Activated CD4-positive, alpha-beta T cell treated with anti-CD3 and anti-CD28 coated beads for 48 hours (primary cell): ENCODE measurements at regions not wholly inside any gene's neighbourhood (a gene's known extent, or its start where the extent isn't known, plus 50 kb on each side); places are given as distances from the start of the nearest gene placed in this dataset.
"Not testable (repeated sequence)": the region's sequence is repeated elsewhere in the genome, so short reads cannot be mapped to it uniquely, and the experiment has no call there.

Source experiments
- DNase-seq: peaks from one replicate; pipeline ENCODE4 v3.0.0-alpha.2; 2020

DNA sequence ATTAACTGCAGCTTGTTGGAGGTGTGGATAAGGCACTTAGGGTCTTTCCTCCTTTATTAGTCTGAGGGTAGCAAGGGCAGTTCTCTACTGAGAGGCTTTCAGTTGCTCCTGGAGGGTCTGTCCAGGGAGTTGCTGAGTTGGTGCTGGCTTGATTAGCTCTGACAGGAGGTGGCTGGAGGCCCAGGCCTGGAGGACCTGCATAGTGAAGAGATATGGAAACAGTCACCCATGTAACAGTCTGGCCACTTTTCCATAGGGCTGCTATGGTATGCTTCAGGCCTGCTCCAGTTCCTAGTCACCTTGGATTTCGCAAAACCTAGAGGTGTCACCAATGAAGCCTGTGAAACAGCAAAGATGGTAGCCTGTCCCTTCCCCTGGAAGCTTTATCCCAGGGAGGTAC is 143.3 kb upstream of the SLC38A2 start:
- DNase-seq = no peak

GRCh38 chr12:46514886-46515285 is 142.3 kb upstream of the SLC38A2 start:
- DNase-seq = no peak

- DNase-seq = not testable (repeated sequence)
Observed at GRCh38 chr12:46510257-46510656, 137.7 kb upstream of the SLC38A2 start.

- DNase-seq = no peak
Observed at GRCh38 chr12:46509135-46509534, 136.6 kb upstream of the SLC38A2 start.

- no peak for DNase-seq
Observed at GRCh38 chr12:46508651-46509050, 136.1 kb upstream of the SLC38A2 start.

DNA sequence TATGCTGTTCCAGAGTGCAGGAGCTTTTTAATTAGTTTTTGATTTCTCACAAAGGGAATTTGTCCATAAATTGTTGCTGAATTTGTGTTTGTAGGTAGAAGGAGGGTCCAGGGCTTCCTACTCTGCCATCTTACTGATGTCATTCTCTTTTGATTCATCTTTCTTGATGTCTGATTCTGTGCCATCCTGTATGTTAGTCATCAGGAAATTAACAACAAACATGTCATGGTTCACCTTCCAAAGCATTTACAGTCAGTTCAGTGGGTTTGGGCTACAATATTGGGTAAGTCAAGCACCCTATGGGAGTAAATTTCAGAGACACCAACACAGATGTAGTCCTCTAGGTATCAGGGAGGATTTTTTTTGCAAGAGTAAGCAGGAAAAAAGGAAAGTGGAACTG is 135.2 kb upstream of the SLC38A2 start:
- no peak for DNase-seq

DNA sequence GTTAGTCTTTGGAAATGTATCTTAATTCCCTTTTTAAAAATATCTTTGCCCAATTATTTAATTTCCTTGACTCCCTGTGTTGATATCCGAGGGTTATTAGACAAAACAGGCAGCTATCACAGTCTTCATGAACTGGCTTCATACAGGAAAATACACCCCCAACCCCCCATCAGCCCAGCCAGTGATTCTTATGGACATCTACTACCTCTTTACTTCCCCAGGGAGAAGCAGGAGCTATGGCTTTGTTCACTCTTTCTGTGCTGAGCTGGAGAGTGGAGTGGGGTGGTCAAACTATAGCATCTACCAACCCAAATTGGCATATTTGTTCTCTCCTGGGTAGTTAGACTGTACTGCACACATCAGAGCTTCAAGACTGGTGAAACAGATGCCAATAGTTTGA is 134.4 kb upstream of the SLC38A2 start:
- DNase-seq = no peak

GRCh38 chr12:46506198-46506597 is 133.6 kb upstream of the SLC38A2 start:
- DNase-seq = no peak

GRCh38 chr12:46504494-46504893 is 131.9 kb upstream of the SLC38A2 start:
- no peak for DNase-seq

GRCh38 chr12:46503637-46504175 is 131.1 kb upstream of the SLC38A2 start:
- DNase-seq = no peak

DNA sequence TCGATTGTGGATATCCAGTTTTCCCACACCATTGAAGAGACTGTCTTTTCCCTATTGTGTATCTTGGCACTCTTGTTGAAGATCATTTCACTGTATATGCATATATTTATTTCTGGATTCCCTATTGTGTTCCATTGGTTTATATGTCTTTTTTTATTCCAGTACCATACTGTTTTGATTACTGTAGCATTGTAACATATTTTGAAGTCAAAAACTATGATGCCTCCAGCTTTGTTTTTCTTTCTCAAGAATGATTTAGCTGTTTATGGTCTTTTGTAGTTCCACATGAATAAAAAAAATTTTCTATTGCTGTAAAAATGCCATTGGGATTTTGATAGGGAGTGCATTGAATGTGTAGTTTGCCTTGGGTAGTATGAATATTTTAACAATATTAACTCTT is 128.1 kb upstream of the SLC38A2 start:
- DNase-seq = no peak

GRCh38 chr12:46499901-46500300 is 127.3 kb upstream of the SLC38A2 start:
- DNase-seq = no peak

DNA sequence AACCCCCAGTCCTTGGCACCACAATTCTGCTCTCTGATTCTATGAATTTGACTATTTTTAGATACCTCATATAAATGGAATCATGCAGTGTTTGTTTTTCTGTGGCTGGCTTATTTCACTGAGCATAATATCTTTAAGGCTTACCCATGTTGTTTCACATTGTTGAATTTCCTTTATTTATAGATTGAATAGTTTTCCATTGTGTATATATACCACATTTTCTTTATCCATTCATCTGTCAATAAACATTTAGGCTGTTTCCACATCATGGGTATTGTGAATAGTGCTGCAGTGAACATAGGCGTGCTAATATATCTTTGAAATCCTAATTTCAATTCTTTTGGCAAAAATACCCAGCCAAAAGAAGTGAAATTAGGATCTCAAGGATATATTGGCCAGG is 126.7 kb upstream of the SLC38A2 start:
- no peak for DNase-seq

DNA sequence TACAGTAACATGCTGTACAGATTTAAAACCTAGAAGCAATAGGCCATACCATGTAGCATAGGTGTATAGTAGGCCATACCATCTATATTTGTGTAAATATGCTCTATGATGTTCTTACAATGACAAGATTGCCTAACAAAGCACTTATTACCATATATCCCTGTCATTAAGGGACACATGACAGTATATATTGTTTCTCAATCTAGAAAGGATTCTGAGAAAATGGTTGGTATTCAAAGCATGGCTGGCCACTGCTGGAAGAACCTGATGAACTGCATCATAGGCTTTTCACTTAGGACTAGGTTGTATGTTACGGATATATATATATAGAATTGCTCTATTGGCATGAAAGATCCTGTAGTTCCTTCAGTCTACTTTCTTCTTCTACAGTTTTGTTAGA is 125.2 kb upstream of the SLC38A2 start:
- no peak for DNase-seq

- DNase-seq = no peak
Observed at GRCh38 chr12:46494424-46494823, 121.9 kb upstream of the SLC38A2 start.

GRCh38 chr12:46493834-46494181 is 121.2 kb upstream of the SLC38A2 start:
- no peak for DNase-seq

- DNase-seq = no peak
Observed at GRCh38 chr12:46493150-46493833, 120.7 kb upstream of the SLC38A2 start.

GRCh38 chr12:46492471-46493085 is 120.0 kb upstream of the SLC38A2 start:
- no peak for DNase-seq

DNA sequence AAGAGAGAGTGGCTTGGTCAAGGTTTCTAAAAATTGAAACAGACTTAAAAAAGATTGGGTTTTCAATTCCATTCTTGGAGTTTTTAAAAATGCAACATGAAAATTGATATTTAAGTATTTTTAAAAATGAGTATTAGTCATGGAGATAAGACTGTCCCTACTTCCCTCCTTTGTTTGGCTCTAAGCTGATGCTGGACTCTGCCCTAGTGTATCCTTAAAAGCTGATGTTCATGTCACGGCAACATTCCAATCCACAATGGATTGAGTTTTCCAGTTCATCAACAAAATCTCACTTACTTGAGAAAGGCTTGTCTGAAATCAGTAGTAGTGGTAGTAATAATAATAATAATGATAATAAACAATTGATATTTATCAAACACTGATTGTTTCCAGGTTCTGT is 119.0 kb upstream of the SLC38A2 start:
- no peak for DNase-seq

GRCh38 chr12:46490635-46491034 is 118.1 kb upstream of the SLC38A2 start:
- no peak for DNase-seq

- DNase-seq = no peak
Observed at GRCh38 chr12:46489951-46490388, 117.4 kb upstream of the SLC38A2 start.

- no peak for DNase-seq
Observed at GRCh38 chr12:46487567-46488131, 115.1 kb upstream of the SLC38A2 start.

- no peak for DNase-seq
Observed at GRCh38 chr12:46486588-46486987, 114.0 kb upstream of the SLC38A2 start.

- DNase-seq = no peak
Observed at GRCh38 chr12:46485853-46486252, 113.3 kb upstream of the SLC38A2 start.
